Retina (tissue), 1 donor: ENCODE measurements at regions not wholly inside any gene's neighbourhood (a gene's known extent, or its start where the extent isn't known, plus 50 kb on each side); places are given as distances from the start of the nearest gene placed in this dataset.
A peak's percentile ranks its signal among the peaks of the same experiment; 100 is the strongest.

Source experiments
- DNase-seq: peaks from one replicate; pipeline ENCODE4 v3.0.0-alpha.2; 2016

DNA sequence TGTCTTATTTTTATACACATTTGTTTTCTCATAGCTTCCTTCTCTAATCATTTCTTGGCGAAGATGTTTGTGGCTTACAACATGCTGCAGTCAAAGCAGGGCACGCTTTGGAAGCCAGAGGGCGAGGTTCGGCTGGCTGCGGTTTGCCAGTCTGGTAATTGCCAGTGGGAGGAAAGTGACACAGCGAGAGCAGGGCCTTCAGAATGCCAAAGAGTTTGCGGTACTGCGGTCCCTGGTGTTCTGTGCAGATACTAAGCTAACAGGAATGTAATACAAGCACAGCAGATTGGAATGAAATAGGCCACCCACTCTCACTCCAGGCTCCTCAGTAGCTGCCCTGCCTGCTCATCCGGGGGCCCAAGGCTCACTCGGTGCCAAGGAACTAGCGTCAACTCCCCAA, 58.7 kb upstream of the TGM3 start:
- DNase-seq = no peak

DNA sequence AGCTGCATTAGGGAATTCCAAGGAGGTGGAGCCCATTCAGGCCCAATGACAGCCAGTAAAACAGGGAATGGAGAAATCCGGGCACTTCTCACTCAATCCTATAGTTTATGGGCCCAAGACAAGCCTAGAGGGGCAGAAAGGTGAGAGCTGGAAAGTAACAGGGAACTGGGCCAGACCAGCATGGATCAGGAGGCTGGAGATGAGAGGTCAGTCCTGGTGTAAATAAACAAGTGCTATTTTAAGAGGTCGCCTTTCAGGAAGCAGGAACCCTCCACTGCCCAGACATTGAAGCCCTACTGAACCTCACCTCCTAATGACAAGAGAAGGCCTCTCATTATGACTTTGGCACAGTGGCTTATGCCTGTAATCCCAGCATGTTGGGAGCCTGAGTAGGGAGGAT, 57.2 kb upstream of the TGM3 start:
- DNase-seq = no peak

DNA sequence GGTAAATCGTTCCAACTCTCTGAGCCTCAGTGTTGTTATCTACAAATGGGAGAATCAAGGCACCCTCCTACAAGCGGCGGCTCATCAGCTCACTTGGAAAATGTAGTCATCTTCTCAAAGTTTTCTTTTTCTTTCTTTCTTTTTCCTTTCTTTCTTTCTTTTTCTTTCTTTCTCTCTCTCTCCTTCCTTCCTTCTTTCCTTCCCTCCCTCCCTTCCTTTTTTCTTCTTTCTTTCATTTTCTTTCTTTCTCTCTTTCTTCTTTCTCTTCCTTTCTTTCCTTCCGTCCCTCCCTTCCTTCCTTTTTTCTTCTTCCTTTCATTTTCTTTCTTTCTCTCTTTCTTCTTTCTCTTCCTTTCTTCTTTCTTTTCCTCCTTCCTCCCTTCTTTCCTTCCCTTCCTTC, 55.0 kb upstream of the TGM3 start:
- DNase-seq = no peak

DNA sequence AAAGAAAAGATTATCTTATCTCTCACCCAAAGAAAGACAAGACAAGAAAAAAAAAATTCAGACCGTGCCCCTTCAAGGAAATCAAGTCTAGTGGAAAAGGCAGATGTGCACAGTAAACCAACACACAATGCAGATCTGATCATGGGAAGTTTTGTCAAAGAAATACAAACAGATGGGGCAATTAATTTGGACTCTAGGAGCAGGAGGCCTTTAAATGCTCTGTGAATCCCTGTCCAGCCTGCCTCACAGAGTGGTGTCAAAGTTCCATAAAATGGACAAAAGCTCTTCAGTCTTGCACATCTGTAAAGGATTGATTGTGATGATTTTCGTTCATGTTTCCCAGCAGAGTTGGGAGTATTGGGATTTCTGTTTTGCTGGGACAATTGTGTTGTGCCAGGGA, 53.1 kb upstream of the TGM3 start:
- DNase-seq = no peak

DNA sequence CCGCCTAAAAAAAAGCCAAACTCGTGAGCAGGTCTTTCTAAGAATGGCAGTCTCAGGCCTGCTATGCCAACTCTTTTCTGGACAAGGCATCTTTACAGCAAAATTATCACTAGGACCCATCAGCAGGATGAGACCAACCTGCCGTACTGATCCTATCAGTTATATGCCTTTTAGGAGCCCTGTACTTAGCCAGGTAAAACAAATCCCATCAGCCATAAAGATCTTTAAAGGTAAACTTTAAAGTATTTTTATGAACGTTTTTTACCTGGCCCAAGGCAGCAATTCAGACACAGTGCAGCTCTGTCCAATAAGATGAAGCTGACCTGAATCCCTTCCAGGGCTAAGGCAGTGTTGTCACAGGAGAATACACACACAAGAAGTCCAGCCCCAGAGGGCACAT, 51.3 kb upstream of the TGM3 start:
- no peak for DNase-seq

DNA sequence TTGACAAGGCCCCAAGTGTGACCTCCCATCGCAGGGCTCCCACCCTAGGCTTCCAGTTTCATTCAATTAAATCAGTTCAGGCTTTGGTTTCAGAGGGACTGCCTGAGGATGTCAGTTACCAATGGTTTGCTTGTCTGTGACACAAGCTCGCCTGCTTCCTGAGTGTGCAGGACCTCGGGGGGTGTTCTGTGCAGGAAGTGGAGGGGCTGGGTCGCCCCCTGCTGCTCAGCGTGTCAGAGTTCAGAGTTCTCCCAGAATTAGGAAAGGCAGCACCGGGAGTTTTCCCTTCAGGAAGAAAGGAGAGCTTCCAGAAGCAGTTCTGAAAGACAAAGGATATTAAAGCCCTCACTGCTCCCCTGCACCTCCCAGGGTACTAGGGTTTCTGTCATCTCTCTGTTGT, 50.8 kb upstream of the TGM3 start:
- DNase-seq = peak; percentile 32

- no peak for DNase-seq
These were observed 50.2 kb upstream of the TGM3 start for GRCh38 chr20:2245637-2246036.
